Cerebellar nuclear complex (tissue), 1 donor: ENCODE measurements at regions not wholly inside any gene's neighbourhood (a gene's known extent, or its start where the extent isn't known, plus 50 kb on each side); places are given as distances from the start of the nearest gene placed in this dataset.

Source experiments
- DNase-seq, 2 experiments: peaks; one replicate each; lab custom pipeline; 2025; lab: John Stamatoyannopoulos, UW

DNA sequence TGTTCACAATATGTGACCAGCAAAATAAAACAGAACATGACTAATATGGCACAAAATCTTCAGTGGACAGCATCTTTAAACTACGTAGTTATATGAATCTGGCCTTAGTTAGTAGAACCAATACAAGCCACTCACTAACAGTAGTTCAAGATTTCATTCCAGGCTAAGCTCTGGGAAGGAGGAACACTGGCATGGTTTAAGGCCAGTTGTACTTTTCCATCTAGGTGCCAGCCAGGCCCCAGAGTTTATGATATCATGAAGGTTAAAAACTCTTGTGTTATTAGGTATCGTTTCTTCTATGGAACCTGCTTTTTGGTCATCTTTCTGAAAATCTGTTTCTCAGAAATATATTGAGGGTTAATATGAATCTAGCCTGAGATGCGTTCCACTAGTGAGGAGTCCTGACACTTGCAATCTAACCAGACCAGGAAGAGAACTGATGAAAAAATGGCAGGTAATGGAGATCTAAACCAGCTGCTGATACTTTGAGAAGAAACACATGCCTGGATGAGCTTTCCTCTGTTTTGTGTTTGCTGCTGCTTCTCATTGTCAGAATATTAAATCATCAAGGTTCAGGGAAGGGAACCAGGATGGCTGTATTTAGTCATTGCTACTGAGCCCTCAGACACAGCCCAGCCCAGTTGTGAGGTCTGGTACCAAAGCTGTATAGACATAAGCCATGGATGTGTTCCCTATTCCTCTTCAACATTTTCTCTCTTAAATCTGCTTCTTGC, 182.8 kb upstream of the SETBP1 start:
- DNase-seq, result no peak

DNA sequence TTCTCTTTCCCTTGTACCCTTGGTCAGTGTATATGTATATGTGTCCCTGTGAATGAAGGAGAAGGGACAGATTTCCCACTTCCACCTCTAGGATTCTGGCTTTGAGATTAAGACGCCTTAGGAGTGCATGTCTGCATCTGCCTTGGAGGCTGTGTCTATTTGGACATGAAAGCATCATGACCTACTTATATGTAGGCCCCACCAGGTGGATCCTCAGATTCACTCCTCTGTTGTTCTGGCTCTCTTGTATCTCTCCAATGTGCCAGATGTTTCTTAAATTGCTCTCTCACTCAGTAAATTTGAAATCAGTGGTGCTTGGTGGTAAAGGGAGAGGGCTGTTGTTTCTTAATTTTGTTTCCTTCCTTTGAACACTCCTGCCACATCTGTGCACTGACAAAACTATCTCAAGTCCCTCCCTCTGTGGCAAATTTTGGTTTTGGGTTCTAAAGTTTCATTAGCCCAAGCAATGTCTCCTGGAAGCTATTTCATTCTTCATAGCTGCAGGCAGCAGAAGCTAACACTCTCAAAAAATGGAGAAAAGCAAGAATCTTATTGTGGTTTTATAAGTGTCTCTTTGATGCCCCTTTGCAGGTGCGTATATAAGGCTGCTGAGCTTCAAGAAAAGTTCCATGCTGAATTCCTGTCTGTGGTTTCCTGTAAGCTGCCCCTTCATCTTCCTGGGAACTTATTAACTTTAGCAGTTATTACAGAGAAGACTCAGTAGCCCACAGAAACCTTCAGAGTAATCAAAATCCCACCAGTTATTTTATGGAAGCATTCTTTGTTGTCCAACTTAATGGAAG, 179.7 kb upstream of the SETBP1 start:
- DNase-seq, result no peak

DNA sequence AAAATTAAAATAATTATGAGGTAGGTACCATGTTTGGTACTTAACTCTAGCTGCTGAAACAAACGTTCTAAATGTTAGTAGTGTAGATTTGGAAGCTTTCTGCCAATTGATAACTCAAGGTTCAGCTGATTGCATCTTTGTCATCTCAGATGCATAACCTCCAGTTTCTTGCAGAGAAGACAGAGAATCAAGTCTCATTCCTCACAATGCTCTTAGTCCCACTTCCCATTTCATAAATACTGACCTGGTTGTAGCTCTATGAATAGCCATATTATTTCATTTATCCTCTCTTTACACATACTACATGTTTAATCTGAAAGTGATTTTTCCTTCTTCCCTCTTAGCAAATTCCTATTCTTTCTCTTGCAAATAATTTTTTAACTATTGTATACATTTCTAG, 178.5 kb upstream of the SETBP1 start:
- DNase-seq, result no peak

DNA sequence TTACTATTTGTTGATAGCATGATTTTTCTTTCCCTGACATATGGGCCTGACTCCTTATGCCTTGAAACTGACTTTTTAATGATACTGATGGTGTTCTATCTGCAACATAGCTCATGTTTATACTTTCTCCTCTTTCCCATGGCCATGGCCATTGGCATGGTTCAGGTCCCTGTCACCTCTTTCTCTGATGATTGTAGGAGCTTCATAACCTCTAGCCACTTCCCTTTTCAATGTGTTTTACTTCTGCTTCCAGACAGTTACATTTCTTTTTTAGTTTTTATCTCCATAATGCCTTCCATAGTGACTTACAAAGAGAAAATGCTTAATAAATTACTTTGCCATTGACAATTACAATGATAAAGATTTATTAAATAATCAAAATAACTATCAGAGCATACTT, 177.9 kb upstream of the SETBP1 start:
- no peak for DNase-seq

- no peak for DNase-seq
These were observed 176.8 kb upstream of the SETBP1 start for GRCh38 chr18:44503854-44504253.

- no peak for DNase-seq
These were observed 172.9 kb upstream of the SETBP1 start for GRCh38 chr18:44507729-44508325.

DNA sequence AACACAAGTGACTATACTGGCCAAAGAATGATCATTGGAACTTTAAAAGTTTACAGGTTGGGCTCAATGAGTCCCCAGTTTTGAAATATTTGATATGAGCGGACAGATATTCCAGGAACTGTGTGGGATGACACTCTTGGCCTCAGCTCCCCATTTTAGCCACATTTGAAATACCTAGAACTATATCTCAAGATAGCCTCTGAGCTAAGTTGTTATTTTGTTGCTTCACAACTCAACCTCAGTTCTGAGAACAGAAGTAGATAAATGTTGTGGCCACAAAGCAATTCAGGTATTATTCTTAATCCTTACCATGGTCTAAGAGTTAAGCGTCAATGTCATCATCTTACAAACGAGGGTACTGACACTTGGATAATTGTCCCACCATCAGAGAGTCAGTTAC, 172.2 kb upstream of the SETBP1 start:
- no peak for DNase-seq

GRCh38 chr18:44509048-44509447, 171.6 kb upstream of the SETBP1 start:
- DNase-seq, result no peak

DNA sequence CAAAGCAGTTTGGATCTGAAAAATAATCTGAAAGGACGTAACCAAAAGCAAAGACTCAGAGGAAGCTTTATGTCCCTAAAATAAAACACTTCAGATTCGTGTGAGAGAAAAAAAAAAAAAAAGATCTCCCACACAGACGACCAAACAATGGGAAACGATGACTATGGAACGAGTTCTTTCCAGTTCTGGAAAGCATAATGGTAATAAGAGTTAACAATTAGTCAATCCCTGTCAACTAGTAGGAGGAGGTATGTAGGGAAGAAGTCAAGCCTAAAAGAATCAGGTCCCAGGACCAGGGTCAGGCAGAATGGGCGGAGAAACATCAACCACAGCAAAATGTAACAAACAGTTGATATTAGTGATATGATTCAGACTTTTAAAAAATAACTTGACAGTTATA, 170.3 kb upstream of the SETBP1 start:
- DNase-seq, result no peak

- DNase-seq, result no peak
These were observed 167.5 kb upstream of the SETBP1 start for GRCh38 chr18:44513233-44513632.

DNA sequence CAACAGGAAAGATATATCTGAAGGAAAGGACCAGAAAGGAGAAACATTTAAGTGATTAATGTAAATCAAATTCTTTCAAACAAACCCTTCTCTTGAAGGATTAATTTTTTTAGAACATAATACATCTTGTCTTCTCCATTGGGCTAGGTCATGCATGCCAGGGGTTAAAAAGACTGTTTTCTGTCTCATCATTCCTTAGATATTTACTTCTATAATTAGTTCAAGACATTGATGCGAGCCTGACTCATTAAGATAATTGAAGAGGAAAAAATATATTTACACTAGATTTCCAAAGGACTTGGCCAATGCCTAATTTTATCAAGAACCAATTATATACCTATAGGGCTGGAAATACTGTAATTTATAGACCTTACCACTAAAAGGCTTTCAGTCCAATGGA, 166.6 kb upstream of the SETBP1 start:
- DNase-seq, result no peak

DNA sequence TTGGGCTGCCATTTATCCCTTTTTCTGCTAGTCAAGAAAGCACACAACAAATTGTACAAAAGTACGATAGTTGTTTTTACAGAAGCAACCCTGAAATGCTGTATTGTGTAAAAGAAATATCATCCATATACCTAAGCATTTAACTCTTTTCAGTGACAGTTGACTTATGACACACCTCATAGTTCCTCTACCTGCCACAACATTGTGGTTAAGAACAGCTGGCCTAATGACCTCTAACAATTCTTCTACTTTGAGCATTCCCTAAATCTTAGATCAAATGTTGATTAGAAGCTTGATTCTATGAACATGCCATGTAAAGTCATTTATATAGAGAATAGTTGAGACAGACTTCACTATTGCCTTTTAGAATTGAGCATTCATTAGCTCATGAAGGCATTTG, 165.9 kb upstream of the SETBP1 start:
- no peak for DNase-seq

DNA sequence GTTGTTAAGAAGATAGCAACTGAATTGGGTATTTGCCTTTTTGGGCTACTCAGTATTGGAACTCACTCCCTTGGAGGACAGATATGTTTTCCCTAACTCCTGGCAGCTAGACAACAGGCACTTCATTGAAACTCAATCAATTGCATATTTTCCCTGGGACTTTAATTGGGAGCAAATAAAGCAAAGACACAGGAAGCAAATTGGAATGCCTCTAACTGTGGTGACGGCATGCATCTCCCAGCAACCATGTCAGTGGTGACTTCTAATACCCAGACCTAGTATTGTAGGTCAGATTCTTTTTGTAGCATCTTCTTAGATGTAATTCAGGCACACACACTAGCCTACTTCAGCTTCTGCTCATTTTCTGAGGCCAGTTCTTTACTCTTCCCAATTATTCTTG, 164.2 kb upstream of the SETBP1 start:
- no peak for DNase-seq

- no peak for DNase-seq
These were observed 163.6 kb upstream of the SETBP1 start for GRCh38 chr18:44517136-44517535.

- no peak for DNase-seq
These were observed 162.5 kb upstream of the SETBP1 start for GRCh38 chr18:44518091-44518615.

GRCh38 chr18:44518666-44519065, 162.0 kb upstream of the SETBP1 start:
- no peak for DNase-seq

GRCh38 chr18:44520981-44521667, 159.6 kb upstream of the SETBP1 start:
- DNase-seq, result no peak

DNA sequence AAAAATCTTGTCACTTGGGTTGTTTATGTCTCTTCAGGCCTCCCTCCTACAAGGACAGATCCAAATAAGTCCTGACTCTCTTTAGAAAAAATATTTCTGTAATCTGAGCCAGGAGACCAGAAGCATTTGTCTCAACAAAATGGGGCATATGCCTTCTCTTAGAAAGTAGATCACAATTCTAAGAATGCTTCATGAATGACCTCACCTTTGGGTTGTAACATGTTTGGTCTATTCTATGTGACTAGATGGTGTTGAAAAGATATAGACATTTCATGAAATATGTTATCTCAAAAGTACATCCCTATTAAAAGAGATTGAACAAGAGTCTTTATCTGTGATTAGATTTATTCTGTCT, 159.0 kb upstream of the SETBP1 start:
- DNase-seq, result no peak

GRCh38 chr18:44526705-44527415, 153.8 kb upstream of the SETBP1 start:
- no peak for DNase-seq

- DNase-seq, result no peak
These were observed 147.6 kb upstream of the SETBP1 start for GRCh38 chr18:44533071-44533470.

DNA sequence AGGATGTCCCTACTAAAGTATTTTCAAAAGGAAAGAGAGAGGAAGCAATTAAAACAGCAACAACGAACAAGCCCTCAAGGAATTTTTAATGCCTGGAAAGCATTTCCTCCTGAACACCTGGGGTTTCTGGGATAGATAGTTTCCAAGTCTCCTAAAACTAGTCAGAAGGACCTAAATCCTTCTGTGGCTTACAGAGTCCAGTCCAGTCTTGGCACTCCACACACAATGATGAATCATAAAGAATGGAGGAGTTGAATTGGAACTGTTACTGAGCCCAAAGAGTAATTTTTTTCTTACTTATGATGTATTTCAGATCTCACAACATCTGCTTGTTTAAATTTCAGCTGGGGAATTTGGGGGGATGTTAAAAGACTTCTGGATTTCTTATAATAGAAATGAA, 144.6 kb upstream of the SETBP1 start:
- no peak for DNase-seq

GRCh38 chr18:44536619-44537018, 144.1 kb upstream of the SETBP1 start:
- DNase-seq, result no peak
